Sigmoid colon (tissue), 4 donors: ENCODE measurements at regions not wholly inside any gene's neighbourhood (a gene's known extent, or its start where the extent isn't known, plus 50 kb on each side); places are given as distances from the start of the nearest gene placed in this dataset.

Source experiments
- CTCF ChIP-seq, 4 experiments: fragments of 450-650 bp in 3 of 4; fragments of 200-600 bp in 1 of 4; IDR thresholded peaks; one replicate each; pipeline ENCODE4 v1.5.1; 2016 to 2019; ENCODE audit warnings: antibody characterized with exemption in 4 of 4, mild to moderate bottlenecking in 3 of 4, moderate library complexity in 2 of 4
- POLR2A ChIP-seq, 2 donors: fragments of 450-650 bp; IDR thresholded peaks; one replicate each; pipeline ENCODE4 v1.6.1; 2016; ENCODE audit warnings: antibody characterized with exemption in 2 of 2, mild to moderate bottlenecking in 2 of 2, moderate library complexity in 2 of 2
- POLR2AphosphoS5 ChIP-seq, 4 donors: sonication (generic); formaldehyde crosslinking; IDR thresholded peaks; one replicate each; pipeline ENCODE4 v1.6.1; 2017; ENCODE audit warnings: antibody characterized with exemption in 4 of 4

- no peak for TF ChIP-seq CTCF (IDR thresholded peaks at IDR 0.05)
- no peak for TF ChIP-seq POLR2A (IDR thresholded peaks at IDR 0.05)
- TF ChIP-seq POLR2AphosphoS5 (IDR thresholded peaks at IDR 0.05): no peak
Measured at GRCh38 chr12:22855456-22855855, 230.5 kb downstream of the ETNK1 start.
